Gastroesophageal sphincter (tissue), 4 donors: ENCODE measurements at regions not wholly inside any gene's neighbourhood (a gene's known extent, or its start where the extent isn't known, plus 50 kb on each side); places are given as distances from the start of the nearest gene placed in this dataset.

ENCODE experiments used
- ATAC-seq: fragments of 150-250 bp; one replicate; pipeline ENCODE4 v1.9.1; 2016; ENCODE audit warnings: mild to moderate bottlenecking, moderate library complexity
- H3K27ac ChIP-seq, 4 donors: fragments of 200-600 bp; sonication (generic) in 3 of 4; 1 replicate in 3 of 4; 2 replicates in 1 of 4; pipeline ENCODE4 v1.5.1; 2016 to 2019
- H3K27me3 ChIP-seq: fragments of 200-600 bp; sonication (generic); one replicate; pipeline ENCODE4 v1.5.1; 2019
- H3K36me3 ChIP-seq, 2 donors: fragments of 200-600 bp; sonication (generic); one replicate each; pipeline ENCODE4 v1.5.1; 2019; ENCODE audit warnings: control low read depth in 1 of 2
- H3K4me1 ChIP-seq, 3 donors: fragments of 200-600 bp; sonication (generic); 1 replicate in 2 of 3; 2 replicates in 1 of 3; pipeline ENCODE4 v1.5.1; 2016 to 2019; ENCODE audit warnings: control low read depth in 2 of 3
- H3K4me3 ChIP-seq, 2 donors: fragments of 200-600 bp; sonication (generic); one replicate each; pipeline ENCODE4 v1.5.1; 2019; ENCODE audit warnings: mild to moderate bottlenecking in 1 of 2, moderate library complexity in 1 of 2
- H3K9me3 ChIP-seq, 3 donors: fragments of 200-600 bp; sonication (generic); one replicate each; pipeline ENCODE4 v1.5.1; 2017 to 2019; ENCODE audit warnings: control low read depth in 2 of 3
- EP300 ChIP-seq: sonication (generic); formaldehyde crosslinking; IDR thresholded peaks from one replicate; pipeline ENCODE4 v1.6.1; 2017; ENCODE audit warnings: antibody characterized with exemption, mild to moderate bottlenecking
- POLR2A ChIP-seq, 2 donors: fragments of 450-650 bp; IDR thresholded peaks; one replicate each; pipeline ENCODE4 v1.6.1; 2017; ENCODE audit warnings: antibody characterized with exemption in 2 of 2, mild to moderate bottlenecking in 2 of 2, moderate library complexity in 1 of 2
- POLR2AphosphoS5 ChIP-seq: sonication (generic); formaldehyde crosslinking; IDR thresholded peaks from one replicate; pipeline ENCODE4 v1.6.1; 2017; ENCODE audit warnings: antibody characterized with exemption
- WGBS, 2 donors: methylation state at CpG; one replicate each; pipeline ENCODE4 v1.1.5; 2018; ENCODE audit warnings: low coverage in 1 of 2; 5-methylcytosine and 5-hydroxymethylcytosine counted together
- TF ChIP-seq, protein P1 (sequence below), 4 experiments: fragments of 200-600 bp in 2 of 4; fragments of 450-650 bp in 2 of 4; sonication (generic) in 1 of 4; IDR thresholded peaks; one replicate each; pipeline ENCODE4 v1.5.1; 2017 to 2019; ENCODE audit warnings: antibody characterized with exemption in 4 of 4, mild to moderate bottlenecking in 2 of 4, moderate library complexity in 2 of 4

DNA sequence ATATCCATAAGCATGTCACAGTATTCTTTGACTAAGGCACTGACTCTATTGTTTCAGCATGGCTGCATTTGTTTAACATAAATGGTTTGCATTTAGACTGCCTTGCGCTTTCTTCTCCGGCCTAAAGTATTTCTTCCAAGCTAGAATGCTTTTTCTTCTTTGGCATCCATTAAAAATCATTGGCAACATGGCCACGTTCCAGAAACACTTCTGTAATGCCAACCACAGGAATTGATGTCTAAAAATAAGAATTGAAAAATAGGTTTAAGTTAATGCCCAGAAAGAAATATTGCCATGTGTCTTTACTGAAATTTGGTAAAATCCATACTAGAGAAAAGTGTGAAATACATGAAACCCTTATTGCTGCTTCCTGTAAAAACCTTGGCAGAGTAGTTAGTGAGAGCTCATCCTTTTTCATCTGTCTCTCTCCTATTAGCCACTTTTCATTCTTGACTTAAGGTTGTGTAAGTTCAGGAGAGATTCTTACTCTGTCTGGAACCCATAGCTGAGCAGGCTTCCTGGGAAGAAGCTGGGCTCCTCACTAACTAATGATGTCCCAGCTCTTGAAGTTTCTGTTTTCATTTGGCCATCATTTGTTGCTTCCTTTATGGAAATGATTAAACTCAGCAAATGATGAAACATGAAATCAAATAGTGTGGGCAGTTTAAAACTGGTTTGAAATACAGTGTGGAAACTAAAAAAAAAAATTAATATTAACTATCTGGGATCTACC, 58.2 kb upstream of the RPS23 start:
- no peak overlapping the region for H3K27ac ChIP-seq
- peaks cover 4 to 27% (median 18%) of the 10 kb centered on the region in 3 donors for H3K4me1 ChIP-seq
- no peaks in the 10 kb centered on the region for H3K9me3 ChIP-seq
- no peak overlapping the region for H3K4me3 ChIP-seq
- TF ChIP-seq, protein P1, sequence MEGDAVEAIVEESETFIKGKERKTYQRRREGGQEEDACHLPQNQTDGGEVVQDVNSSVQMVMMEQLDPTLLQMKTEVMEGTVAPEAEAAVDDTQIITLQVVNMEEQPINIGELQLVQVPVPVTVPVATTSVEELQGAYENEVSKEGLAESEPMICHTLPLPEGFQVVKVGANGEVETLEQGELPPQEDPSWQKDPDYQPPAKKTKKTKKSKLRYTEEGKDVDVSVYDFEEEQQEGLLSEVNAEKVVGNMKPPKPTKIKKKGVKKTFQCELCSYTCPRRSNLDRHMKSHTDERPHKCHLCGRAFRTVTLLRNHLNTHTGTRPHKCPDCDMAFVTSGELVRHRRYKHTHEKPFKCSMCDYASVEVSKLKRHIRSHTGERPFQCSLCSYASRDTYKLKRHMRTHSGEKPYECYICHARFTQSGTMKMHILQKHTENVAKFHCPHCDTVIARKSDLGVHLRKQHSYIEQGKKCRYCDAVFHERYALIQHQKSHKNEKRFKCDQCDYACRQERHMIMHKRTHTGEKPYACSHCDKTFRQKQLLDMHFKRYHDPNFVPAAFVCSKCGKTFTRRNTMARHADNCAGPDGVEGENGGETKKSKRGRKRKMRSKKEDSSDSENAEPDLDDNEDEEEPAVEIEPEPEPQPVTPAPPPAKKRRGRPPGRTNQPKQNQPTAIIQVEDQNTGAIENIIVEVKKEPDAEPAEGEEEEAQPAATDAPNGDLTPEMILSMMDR (IDR thresholded peaks at IDR 0.05): no peak
- TF ChIP-seq EP300: no peak
- no peak for TF ChIP-seq POLR2AphosphoS5
- TF ChIP-seq POLR2A (IDR thresholded peaks at IDR 0.05): no peak
- ATAC-seq: no peak
- no peaks in the 10 kb centered on the region for H3K27me3 ChIP-seq
- no peaks in the 10 kb centered on the region for H3K36me3 ChIP-seq
- 77 to 85% methylated on average over 3 of the region's 3 CpGs for WGBS, 2 donors

DNA sequence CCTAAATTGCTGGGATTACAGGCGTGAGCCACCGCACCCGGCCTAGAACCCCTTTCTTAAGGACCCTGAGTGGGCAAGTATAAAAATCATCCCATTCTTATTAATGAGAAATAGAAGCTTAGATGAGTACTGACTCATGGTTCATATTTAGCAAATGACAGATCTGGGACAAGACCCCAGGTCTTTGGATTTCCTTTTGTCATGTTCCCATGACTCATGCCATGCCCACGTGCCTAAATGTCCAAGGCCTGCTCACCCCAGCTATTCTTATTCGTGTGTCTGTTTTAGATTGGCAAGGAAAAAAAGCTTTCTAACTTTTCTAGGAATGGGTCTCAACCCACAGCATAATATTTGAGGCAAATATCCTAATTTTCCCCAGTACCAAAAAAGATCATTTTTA, 57.7 kb upstream of the RPS23 start:
- no peaks in the 10 kb centered on the region for H3K36me3 ChIP-seq
- no peaks in the 10 kb centered on the region for H3K27me3 ChIP-seq
- ATAC-seq: no peak
- 48 to 77% methylated on average over 2 to 5 of the region's 5 CpGs for WGBS, 2 donors
- H3K27ac ChIP-seq: peak overlapping the region in 3 of 4 donors; percentile 65 to 82 (median 73)
- H3K4me1 ChIP-seq: peaks cover 4 to 33% (median 18%) of the 10 kb centered on the region in 3 donors
- no peak overlapping the region for H3K4me3 ChIP-seq
- TF ChIP-seq POLR2AphosphoS5: no peak
- no peak for TF ChIP-seq EP300
- TF ChIP-seq, protein P1 (IDR thresholded peaks at IDR 0.05): no peak
- TF ChIP-seq POLR2A (IDR thresholded peaks at IDR 0.05): no peak
- no peaks in the 10 kb centered on the region for H3K9me3 ChIP-seq

DNA sequence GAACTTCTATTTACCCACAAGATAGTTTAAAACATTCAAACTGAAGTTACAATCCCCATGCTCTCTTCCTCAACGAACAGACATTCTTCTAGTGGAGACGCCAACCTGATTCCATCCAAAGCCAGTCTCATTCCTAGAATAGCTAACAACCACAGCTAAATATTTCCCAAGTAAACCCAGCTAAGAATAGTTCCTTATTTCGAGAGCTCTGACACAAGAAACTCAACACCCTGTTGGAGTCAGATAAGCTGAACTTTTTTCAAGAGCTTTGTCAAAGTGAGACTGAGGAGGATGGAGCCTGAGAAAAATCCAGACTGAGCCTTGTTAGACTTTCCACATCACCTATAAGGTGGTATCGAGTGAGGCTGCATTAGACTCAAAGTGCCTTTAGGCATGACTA, 56.7 kb upstream of the RPS23 start:
- TF ChIP-seq POLR2A (IDR thresholded peaks at IDR 0.05) (no peak), POLR2AphosphoS5 (no peak), EP300 (no peak)
- TF ChIP-seq, protein P1 (IDR thresholded peaks at IDR 0.05): no peak
- Histone ChIP-seq H3K36me3 (no peaks in the 10 kb centered on the region), H3K9me3 (no peaks in the 10 kb centered on the region), H3K27me3 (no peaks in the 10 kb centered on the region), H3K4me1 (peaks cover 4 to 41% (median 18%) of the 10 kb centered on the region in 3 donors), H3K4me3 (no peak overlapping the region), H3K27ac (peak overlapping the region; percentile 56 to 82 (median 69))
- WGBS, 2 donors: 31 to 46% methylated on average over 4 of the region's 4 CpGs
- peak; percentile 74 for ATAC-seq

DNA sequence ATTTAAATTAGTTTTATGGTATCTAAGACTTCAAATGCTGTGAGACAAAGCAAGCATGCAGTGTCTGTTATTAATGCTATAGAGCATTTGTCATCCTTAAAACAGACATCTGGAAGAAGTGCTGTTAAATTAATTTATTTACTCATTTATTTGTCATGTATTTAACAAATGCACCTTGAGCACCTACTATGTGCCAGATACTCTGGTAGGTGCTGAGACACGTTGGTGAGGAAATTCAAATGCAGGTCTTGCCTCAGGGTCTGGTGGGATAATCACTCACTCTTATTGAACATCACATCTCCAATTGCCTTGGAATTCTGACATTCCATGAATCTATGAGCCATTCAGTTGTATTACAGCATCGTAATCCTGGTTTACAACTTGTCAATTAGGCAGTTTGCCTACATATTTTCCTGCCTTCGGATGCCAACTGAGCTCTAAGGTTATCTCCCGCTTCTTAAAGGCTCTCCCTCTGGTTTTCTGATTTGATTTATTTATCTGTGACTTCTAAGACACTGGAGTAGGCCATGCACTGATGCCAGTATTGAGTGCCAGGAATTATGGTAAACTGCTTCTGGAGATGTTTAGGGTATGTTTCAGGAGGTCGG, 56.0 kb upstream of the RPS23 start:
- no peaks in the 10 kb centered on the region for H3K27me3 ChIP-seq
- H3K9me3 ChIP-seq: no peaks in the 10 kb centered on the region
- TF ChIP-seq, protein P1 (IDR thresholded peaks at IDR 0.05): no peak
- TF ChIP-seq EP300 (no peak), POLR2AphosphoS5 (no peak), POLR2A (IDR thresholded peaks at IDR 0.05) (no peak)
- no peak for ATAC-seq
- H3K27ac ChIP-seq: peak overlapping the region; percentile 56 to 82 (median 69)
- no peak overlapping the region for H3K4me3 ChIP-seq
- 54 to 66% methylated on average over 4 to 5 of the region's 5 CpGs for WGBS, 2 donors
- H3K36me3 ChIP-seq: no peaks in the 10 kb centered on the region
- peaks cover 4 to 41% (median 18%) of the 10 kb centered on the region in 3 donors for H3K4me1 ChIP-seq
